ENCODE measurements at regions not wholly inside any gene's neighbourhood (a gene's known extent, or its start where the extent isn't known, plus 50 kb on each side); places are given as distances from the start of the nearest gene placed in this dataset.
A peak's percentile ranks its signal among the peaks of the same experiment; 100 is the strongest.

GRCh38 chr18:56545464-56545863, 92.9 kb downstream of the TXNL1 start:
- no peak for DNase-seq

GRCh38 chr18:56542476-56542875, 95.9 kb downstream of the TXNL1 start:
- DNase-seq: no peak

GRCh38 chr18:56541793-56542192, 96.6 kb downstream of the TXNL1 start:
- DNase-seq: no peak

GRCh38 chr18:56541340-56541739, 97.1 kb downstream of the TXNL1 start:
- DNase-seq: no peak

DNA sequence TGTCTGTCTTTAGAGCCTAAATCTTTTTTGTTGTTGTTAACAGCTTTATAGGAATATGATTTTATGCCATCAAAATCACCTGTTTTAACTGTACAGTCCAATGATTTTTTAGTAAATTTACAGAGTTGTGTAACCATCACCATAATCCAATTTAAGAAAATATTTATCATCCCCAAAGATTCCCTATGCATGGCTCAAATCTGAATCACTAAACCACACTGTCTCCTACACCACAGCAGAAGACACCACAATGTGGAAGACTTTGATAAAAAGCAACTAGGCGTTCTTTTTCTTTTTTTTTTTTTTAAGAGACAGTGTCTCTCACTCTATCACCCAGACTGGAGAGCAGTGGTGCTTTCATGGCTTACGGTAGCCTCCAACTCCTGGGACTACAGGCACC, 99.6 kb downstream of the TXNL1 start:
- peak in 1 of 3 donors; percentile 17 for DNase-seq

GRCh38 chr18:56532176-56532840, 106.1 kb downstream of the TXNL1 start:
- DNase-seq: peak in 1 of 3 donors; percentile 12

- no peak for DNase-seq
These were observed 115.6 kb downstream of the TXNL1 start for GRCh38 chr18:56522816-56523215.

DNA sequence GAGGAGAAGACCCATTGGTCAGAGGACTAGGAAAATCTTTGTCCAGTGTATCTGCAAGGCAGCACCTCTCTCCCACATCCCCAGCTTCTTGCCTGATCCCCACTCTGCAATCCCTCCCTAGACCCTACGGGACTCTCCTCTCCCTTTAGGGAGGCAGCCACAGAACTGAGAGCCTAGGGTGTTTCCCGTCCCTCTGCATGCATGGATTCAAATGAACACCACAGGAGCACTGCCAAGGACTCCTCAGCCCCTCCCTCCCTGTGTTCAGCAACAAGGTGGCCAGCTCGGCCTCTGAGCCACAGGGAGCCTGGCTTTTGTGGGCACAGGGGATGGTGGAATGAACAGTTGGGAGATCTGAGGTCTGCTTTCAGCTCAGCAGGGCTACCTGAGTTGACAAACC, 117.1 kb downstream of the TXNL1 start:
- no peak for DNase-seq

GRCh38 chr18:56517761-56518160, 120.6 kb downstream of the TXNL1 start:
- DNase-seq: no peak

- DNase-seq: peak in 1 of 3 donors; percentile 22
These were observed 121.2 kb downstream of the TXNL1 start for GRCh38 chr18:56517196-56517595.

DNA sequence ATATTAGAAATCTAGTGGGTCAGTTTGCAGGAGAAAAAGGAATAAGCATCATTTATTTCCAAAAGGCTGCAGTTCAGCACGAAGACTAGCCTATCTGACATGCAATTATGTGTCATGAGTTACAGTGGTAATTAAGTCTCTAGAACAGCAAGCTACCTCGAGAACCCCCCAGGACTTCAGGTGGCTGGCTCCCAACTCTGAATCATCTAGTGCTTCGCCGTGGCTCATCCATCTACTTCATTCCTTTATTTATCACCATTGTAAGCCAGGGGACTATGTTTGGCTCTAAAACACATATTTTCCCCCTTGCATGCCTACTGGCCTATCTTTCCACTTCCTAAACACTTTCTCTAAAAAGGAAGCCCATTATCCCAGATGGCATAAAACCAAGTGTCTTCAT, 121.6 kb downstream of the TXNL1 start:
- peak; percentile 75 to 89 (median 78) for DNase-seq

- DNase-seq: no peak
These were observed 122.9 kb downstream of the TXNL1 start for GRCh38 chr18:56515522-56515921.

DNA sequence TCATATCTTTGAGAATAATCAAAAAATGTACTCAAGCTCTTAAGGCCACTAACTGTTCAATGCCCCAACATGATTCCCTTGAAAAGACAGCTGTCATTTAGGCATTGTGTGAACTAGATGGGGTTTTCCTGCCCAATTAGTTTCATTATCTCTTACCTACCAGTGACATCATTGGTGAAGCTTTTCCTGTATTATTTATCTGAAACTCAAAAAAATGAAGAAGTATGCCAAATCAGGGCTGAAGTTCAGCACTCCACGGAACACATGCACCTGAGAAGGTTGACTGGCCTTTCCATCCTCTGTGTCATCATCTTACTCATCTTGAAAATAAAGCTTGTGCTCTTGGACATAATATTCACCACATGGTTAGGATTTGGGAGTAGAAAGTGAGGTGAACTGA, 126.4 kb downstream of the TXNL1 start:
- no peak for DNase-seq

DNA sequence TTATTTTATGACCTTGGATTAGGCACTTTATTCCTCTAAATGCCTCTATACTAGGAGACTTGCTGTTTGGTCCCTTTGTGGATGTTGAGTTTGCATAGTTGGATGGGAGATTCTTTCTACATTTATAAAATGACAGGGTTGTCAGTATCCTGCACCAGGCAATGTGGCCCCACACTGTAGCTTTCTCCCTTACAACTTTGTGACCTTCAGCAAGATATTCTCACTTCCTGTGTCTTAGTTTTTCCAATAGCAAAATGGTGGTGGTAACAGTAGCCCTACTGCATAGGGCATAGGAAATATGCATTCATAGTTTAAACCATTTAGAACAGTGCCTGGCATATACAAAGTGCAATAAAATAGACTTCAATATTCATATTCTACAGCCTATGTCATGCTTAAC, 128.3 kb downstream of the TXNL1 start:
- DNase-seq: no peak

DNA sequence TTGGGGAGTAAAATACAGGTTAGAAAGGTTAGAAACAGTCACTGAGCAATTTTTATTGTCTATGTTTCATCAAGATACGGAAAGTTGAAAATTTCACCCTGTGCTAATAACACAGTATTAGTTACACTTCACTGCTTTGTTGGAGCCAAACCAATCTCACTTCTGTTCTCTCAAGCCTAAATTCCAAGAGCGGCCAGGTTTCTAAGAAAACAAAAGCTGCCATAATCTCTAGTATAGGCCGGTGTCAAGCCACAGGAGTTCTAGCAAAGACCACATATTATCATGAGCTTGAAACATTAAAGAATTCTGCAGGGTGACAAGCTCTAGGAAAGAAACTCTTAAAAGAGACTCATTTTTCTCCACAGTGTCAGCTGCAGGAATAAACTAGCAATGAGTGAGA, 128.7 kb downstream of the TXNL1 start:
- DNase-seq: no peak

GRCh38 chr18:56508370-56509036, 129.9 kb downstream of the TXNL1 start:
- no peak for DNase-seq

DNA sequence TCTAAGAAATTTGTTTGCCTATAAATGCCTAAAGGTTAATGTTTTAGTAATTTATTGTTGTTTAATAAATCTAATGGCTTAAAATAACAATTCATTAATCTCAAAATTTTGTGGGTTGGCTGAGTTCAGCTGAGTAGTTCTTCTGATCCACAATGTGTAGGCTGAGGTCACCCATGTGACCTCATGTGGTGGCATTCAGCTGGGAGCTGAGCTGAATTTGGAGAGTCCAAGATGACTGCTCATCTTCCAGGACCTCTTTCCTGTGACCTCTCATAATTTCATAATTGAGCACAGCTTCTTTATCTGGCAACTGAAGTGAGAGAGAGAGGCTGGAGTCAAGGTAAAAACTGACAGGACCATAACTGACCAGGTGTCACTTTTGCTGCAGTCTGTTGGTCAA, 132.4 kb downstream of the TXNL1 start:
- DNase-seq: no peak

DNA sequence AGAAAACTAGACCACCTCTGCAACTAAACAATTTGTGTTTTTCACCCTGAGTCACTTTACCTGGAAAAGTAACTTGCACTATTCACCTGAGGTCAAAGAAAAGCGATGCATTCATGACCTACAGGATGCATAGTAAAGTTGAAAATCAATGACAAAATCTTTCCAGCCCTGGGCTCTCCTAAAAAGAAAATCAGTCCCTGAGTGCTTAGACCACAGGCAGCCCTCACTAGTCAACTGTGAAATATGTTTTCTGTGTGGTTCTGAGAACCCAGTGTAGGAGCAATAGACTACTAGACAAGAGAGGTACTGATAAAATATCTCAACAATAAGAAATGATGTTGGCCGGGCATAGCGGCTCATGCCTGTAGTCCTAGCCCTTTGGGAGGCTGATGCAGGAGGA, 133.1 kb downstream of the TXNL1 start:
- no peak for DNase-seq

GRCh38 chr18:56501896-56502295, 136.5 kb downstream of the TXNL1 start:
- DNase-seq: no peak

- no peak for DNase-seq
These were observed 142.5 kb downstream of the TXNL1 start for GRCh38 chr18:56495884-56496283.

- DNase-seq: no peak
These were observed 144.9 kb downstream of the TXNL1 start for GRCh38 chr18:56493531-56493930.

- no peak for DNase-seq
These were observed 146.3 kb downstream of the TXNL1 start for GRCh38 chr18:56492136-56492535.

DNA sequence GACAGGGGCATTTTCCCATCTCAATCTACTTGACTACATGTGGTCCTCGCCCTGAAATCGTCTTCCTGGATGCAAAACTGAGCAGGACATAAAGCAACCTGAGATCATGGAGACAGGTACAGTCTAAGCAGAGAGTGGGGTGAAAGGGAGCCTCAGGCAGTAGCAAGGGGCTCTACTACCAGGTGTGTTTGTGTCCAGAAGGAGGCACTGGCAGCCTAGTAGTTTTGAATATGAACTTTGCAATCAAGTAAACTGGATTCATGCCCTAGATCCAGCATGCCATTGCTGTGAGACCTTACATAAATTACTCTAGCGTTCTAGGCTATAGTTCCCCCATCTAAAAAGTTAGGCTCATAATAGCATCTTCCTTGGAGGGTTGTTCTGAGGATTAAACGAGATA, 147.4 kb downstream of the TXNL1 start:
- no peak for DNase-seq

- no peak for DNase-seq
These were observed 148.5 kb downstream of the TXNL1 start for GRCh38 chr18:56489893-56490292.

Measured in muscle of back (tissue), 3 donors.